GM18499 (cell line): ENCODE measurements at regions not wholly inside any gene's neighbourhood (a gene's known extent, or its start where the extent isn't known, plus 50 kb on each side); places are given as distances from the start of the nearest gene placed in this dataset.

Experiments
- ATAC-seq: cut with Tn5 transposase; IDR thresholded peaks from one replicate; pipeline ENCODE4 v1.9.1; 2021; ENCODE audit warnings: moderate number of reproducible peaks; ENCODE audit not compliant: insufficient read depth, unreplicated experiment

- ATAC-seq: no peak
Observed at GRCh38 chr13:89704040-89704439, 1643.4 kb upstream of the MIR17HG start.

DNA sequence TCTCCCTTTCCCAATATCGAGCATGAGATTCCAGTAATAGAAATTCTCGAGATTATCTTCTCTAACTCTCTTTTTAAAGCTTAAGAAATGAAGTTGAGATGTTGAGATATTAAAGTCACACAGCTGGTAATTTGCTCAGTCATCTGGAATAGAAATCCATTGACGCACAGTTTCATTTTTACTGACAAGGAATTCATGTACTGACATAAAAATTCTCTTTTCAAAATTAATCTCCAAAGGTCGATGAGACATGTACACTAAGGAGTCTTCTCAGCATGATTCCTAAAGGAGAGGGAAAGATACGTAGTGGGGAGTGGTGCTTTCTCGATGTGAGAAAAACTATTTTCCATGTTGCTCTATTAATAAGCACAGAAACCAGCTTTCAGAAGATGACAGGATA lies 1639.5 kb upstream of the MIR17HG start:
- ATAC-seq: no peak

GRCh38 chr13:89721216-89721615 lies 1626.3 kb upstream of the MIR17HG start:
- no peak for ATAC-seq

GRCh38 chr13:89726690-89727435 lies 1620.6 kb upstream of the MIR17HG start:
- no peak for ATAC-seq

DNA sequence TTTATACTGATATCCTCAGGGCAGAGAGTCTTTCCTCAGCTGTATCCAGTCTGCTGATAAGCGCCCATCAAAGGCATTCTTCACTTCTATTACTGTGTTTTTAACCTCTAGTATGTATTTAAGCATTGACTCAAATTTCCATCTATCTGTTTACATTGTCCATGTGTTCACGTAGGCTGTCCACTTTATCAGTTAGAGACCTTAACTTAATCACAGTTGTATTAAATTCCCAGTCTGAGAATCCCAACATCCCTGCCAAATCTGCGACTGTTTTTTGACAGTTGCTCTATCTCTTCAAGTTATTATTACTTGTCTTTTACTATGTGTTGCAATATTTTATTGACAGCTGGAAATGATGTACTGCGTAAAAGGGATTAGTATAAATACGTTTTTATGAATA lies 1613.7 kb upstream of the MIR17HG start:
- ATAC-seq: no peak

DNA sequence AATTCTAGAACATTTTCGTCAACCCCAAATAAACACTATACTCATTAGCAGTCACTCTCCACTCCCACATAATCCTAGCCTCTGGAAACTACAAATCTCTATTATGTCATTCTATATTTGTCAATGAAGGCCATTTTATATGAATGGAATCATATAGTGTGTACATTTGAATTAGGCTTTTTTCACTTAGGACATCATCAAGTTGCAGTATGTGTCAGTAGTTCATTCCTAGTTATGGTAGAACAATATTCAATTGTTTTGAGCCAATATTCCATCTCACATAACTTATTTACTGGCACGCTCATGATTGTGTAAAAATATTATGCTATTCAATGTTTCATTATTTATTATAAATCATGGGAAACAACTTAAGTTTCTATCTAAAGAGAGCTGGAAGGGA lies 1610.4 kb upstream of the MIR17HG start:
- no peak for ATAC-seq

DNA sequence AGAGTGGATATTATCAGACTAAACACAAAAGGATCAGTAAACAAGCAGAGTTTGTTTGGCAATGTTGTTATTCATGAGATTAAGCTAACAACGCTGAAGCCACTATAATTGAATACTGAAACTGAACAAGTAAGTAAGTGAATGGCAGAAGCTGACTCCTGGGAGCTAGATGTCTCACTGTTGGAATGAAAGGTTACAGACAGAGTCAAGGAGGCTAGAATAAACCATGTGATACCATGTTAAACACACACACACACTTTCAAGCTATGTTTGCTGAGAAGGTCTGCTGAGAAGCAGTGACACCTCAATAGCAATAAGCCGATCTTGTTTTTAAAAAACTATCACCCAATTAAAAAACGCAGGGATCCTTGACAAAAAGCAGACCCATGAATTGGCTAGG lies 1609.4 kb upstream of the MIR17HG start:
- no peak for ATAC-seq

DNA sequence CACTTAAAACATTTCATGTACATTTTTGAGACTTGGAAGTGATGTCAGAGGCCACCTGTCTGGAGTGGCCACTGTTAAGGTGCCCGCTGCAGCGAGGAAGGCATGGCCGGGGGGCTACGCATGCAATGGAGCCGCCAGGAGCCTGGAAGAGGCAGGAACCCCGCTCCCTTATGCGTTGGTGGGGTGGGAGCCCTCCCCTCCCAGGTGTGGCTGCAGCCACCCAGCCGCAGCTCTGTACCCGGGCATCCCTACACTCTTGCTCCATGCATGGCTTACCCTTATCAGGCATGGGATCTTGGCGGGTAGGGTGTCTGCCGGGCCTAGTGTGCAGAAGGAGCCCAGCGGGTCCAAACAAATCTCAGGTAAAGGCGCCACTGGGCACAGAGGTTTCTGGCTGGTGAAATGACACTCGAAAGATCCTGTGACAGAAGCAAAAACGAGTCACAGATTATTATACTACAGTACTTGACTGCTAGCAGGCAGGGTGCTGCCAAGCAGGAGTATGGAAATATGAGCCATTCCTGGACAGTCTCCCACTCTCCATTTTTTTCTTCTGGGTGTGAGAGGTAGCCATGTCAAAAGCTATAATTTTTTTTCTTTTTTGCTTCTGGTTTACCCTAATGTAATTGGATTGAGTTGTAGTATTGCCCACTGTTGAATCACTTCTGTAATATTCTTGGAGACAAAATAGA lies 1606.3 kb upstream of the MIR17HG start:
- no peak for ATAC-seq

GRCh38 chr13:89746554-89746953 lies 1600.9 kb upstream of the MIR17HG start:
- ATAC-seq: no peak

DNA sequence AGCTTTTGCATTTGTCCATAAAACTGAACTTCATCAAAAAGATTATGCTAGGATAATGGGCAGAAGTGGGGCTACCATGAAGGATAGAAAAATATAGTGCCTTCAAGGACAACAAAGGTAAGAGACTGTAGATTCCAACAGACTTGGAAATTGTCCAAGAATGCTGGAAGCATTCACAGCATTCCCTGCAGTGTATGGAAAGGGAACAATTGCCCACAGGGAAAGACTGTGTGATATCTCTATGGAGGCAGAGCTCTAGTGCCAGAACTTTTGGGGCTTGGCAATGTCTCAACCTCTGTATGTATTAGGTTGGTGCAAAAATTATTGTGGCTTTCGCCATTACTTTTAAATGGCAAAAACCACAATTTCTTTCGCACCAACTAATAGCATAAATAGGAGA lies 1598.8 kb upstream of the MIR17HG start:
- no peak for ATAC-seq

- ATAC-seq: no peak
Observed at GRCh38 chr13:89749888-89750287, 1597.6 kb upstream of the MIR17HG start.

- ATAC-seq: no peak
Observed at GRCh38 chr13:89750371-89750770, 1597.1 kb upstream of the MIR17HG start.

- no peak for ATAC-seq
Observed at GRCh38 chr13:89751432-89751930, 1596.0 kb upstream of the MIR17HG start.

DNA sequence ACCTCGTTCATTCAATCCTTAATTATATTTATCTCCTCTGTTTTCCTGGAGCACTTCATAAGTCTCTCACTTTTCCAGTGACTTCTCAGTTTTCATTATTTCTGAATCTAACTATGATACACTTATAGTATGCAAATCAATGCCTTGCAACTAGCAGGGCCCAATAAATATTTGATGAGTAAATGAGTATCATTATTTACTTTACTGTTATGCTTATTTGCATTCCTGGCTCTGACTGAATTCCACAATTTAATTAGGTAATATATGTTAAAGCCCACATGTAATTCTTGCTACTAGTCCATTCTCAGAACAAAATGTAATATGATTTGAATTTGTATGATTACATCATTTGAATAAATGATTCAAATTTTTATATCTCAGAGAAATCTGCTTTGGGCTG lies 1595.1 kb upstream of the MIR17HG start:
- no peak for ATAC-seq

DNA sequence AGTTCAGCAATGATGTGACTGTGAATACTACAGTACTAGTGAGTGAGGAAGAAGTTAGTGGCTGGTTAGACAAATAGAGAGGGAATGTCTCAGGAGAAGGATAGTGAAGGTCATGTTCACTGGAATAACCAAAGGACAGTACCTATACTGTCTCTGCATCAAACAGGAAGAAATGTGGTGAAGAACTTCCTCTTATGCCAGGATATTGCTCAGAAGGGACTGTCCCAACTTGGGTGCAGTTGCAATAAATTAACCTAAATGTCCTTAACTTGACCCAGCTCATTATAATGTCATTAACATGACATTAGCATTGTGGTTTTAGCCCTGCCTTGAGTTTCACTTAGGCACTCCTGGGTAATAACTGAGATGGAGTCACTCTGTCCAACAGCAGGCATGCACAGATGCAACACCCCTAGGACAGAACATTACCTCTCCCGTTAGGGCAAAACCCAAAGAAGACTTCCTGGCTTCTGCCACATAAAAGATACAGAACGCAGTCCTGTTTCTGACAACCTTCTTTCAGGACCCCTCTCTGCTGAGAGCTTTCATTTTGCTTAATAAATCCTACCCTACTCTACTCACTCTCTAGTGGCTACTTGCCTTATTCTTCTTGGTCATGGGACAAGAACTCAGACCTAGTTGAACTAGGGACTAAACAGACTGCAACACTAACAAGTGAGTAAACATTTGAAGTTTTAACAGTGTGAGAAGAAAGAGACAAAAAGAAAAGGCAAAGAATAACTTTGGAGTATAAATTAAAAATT lies 1591.6 kb upstream of the MIR17HG start:
- ATAC-seq: no peak

- no peak for ATAC-seq
Observed at GRCh38 chr13:89763005-89763404, 1584.5 kb upstream of the MIR17HG start.

GRCh38 chr13:89783221-89783755 lies 1564.2 kb upstream of the MIR17HG start:
- ATAC-seq: no peak

- no peak for ATAC-seq
Observed at GRCh38 chr13:89784161-89784809, 1563.2 kb upstream of the MIR17HG start.

GRCh38 chr13:89786531-89786930 lies 1561.0 kb upstream of the MIR17HG start:
- ATAC-seq: no peak

DNA sequence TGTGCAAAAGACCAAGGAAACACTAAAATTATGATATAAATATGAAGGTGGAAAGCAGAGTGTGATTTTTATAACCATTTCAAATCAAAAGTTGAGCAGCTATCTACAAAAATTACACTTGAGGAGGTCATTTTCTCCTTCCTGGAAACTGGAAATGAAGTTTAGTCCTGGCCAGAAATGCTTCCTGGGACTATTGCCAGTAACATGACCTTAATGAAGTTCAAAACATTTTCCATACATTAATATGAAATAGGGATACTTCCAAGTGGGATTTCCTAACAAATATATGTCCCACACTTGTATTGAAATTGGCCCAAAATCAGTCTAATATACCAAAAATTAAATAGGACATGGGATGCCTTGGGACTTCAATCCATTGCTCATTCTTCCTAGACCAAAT lies 1556.8 kb upstream of the MIR17HG start:
- ATAC-seq: no peak
